C4-2B (cell line): ENCODE measurements at regions not wholly inside any gene's neighbourhood (a gene's known extent, or its start where the extent isn't known, plus 50 kb on each side); places are given as distances from the start of the nearest gene placed in this dataset.

ENCODE experiments used
- H3K27ac ChIP-seq: fragments of 450-650 bp; 2 replicates; pipeline ENCODE4 v1.5.1; 2017
- CTCF ChIP-seq: fragments of 450-650 bp; conservative IDR thresholded peaks from 2 replicates; pipeline ENCODE4 v1.5.1; 2017; ENCODE audit warnings: mild to moderate bottlenecking
- ZFX ChIP-seq: fragments of 450-650 bp; IDR thresholded peaks from 2 replicates; pipeline ENCODE4 v1.6.1; 2017

- H3K27ac ChIP-seq, result no peak overlapping the region
- TF ChIP-seq CTCF, result no peak
- TF ChIP-seq ZFX, result no peak
Observed at GRCh38 chr10:123463698-123464097, 202.5 kb upstream of the GPR26 start.

GRCh38 chr10:123464430-123465323 is 201.5 kb upstream of the GPR26 start:
- no peak overlapping the region for H3K27ac ChIP-seq
- no peak for TF ChIP-seq CTCF
- no peak for TF ChIP-seq ZFX

- TF ChIP-seq ZFX, result no peak
- no peak for TF ChIP-seq CTCF
Observed at GRCh38 chr10:123470336-123470921, 195.7 kb upstream of the GPR26 start.

DNA sequence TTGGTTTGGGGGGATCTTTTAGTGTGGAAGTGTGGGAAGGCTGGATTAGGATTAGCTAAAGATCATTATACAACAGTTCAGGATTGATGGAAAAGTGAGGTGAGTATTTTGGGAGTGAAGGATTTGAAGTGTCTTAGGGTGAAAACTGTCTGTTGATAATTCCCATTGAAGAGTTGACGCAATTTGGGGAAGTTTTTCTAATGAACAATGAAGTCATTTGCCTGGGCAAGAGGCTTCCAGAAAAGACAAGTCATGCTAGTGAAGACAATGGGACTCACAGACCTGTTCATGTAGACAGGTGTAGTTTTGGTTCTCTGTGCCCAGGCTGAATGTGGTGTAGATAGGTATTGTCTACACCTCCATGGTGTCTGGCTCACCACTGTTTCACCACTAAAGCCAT is 194.3 kb upstream of the GPR26 start:
- no peak for TF ChIP-seq ZFX
- TF ChIP-seq CTCF, result no peak
- H3K27ac ChIP-seq, result no peak overlapping the region

More at GRCh38 chr10:123470336-123470921, 195.7 kb upstream of the GPR26 start:
- no peak overlapping the region for H3K27ac ChIP-seq

DNA sequence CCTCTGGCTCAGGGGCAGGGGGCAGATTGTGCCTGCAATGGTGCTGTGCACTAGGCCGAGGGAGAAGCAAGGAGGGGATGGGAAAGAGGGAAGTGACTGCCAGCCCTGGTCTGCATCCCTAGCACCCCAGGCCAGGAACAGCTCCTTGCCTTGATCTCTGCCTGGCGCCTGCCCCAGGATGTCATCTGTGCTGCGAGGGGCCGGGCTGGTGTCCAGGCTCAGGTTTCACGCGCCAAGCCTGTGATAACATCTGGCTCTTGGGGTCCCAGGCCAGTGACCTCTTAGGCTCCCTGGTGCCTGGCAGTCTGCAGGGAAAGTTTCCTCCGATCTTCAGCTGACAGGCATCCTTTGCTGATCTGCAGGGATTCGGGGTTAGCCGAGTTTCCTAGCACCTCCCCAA is 193.5 kb upstream of the GPR26 start:
- H3K27ac ChIP-seq, result no peak overlapping the region
- TF ChIP-seq ZFX (no peak), CTCF (no peak)

- TF ChIP-seq ZFX (no peak), CTCF (no peak)
- H3K27ac ChIP-seq, result no peak overlapping the region
Observed at GRCh38 chr10:123474700-123475099, 191.5 kb upstream of the GPR26 start.

GRCh38 chr10:123475466-123475865 is 190.7 kb upstream of the GPR26 start:
- TF ChIP-seq ZFX (no peak), CTCF (no peak)

More at GRCh38 chr10:123475466-123475865, 190.7 kb upstream of the GPR26 start:
- H3K27ac ChIP-seq, result no peak overlapping the region
